Sciatic nerve (tissue), 2 donors: ENCODE measurements at regions not wholly inside any gene's neighbourhood (a gene's known extent, or its start where the extent isn't known, plus 50 kb on each side); places are given as distances from the start of the nearest gene placed in this dataset.
"Not testable (repeated sequence)": the region's sequence is repeated elsewhere in the genome, so short reads cannot be mapped to it uniquely, and the experiment has no call there.

ENCODE experiments used
- ATAC-seq: fragments of 200-7000 bp; cut with Tn5 transposase; one replicate; pipeline ENCODE4 v1.9.1; 2020; ENCODE audit warnings: mild to moderate bottlenecking, moderate library complexity
- DNase-seq: peaks from one replicate; pipeline ENCODE4 v3.0.0-alpha.2; 2020; ENCODE audit warnings: low spot score
- intact Hi-C: fragments of 100-400 bp; cut with DNase I; formaldehyde crosslinking; loops from one replicate; pipeline ENCODE4 v1.14.2; 2022
- donor health status: DM: no; HTN: no; CAD: no.
- donor health status: DM: no; HTN: no; CAD: no.

DNA sequence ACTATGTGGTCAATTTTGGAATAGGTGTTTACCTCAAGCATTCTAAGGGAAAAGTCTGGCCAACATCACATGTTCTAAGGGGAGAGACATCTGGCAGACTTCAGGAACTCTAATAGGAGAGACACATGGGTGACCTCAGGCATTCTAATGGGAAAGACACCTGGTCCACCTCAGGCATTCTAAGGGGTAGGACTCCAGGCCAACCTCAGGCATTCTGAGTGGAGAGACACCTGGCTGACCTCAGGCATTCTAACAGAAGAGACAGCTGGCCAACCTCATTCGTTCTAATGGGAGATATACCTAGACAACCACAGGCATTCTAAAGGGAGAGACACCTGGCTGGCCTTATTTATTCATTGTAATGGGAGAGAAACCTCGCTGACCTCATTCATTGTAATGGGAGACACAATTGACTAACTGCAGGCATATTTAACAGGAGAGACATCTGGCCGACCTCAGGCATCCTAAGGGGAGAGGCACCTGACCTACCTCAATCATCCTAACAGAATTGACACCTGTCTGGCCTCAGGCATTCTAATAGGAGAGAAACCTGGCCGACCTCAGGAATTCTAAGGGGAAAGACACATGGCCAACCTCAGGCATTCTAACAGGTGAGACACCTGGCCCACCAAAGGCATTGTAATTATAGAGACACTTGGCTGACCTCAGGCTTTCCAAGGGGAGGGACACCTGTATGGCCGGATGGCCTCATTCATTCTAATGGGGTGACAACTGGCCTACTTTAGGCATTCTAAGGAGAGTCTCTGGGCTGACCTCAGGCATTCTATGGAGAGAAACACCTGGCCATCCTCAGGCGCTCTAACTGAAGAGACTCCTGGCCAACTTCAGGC lies 1346.8 kb downstream of the UQCRFS1 start:
- DNase-seq (no peak), ATAC-seq (no peak)
- intact Hi-C loops = no loop called here

DNA sequence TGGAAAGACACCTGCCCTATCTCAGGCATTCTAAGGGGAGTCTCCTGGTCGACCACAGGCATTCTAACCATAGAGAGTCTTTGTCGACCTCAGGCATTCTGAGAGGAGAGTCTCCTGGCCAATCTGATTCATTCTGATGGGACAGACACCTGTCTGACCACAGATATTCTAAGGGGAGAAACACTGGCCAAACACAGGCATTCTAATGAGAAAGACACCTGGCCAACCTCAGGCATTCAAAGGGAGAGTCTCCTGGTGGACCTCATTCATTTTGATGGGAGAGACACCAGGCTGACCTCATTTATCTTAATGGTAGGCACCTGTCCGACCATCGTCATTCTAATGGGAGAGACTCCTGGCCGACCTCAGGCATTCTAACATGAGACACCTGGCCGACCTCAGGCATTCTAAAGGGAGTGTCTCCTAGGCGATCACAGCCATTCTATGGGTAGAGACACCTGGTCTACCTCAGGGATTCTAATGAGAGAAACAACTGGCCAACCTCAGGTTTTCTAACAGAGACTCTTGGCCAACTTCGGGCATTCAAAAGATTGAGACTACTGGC lies 1351.5 kb downstream of the UQCRFS1 start:
- DNase-seq = no peak
- intact Hi-C loops = no loop called here
- ATAC-seq = no peak

DNA sequence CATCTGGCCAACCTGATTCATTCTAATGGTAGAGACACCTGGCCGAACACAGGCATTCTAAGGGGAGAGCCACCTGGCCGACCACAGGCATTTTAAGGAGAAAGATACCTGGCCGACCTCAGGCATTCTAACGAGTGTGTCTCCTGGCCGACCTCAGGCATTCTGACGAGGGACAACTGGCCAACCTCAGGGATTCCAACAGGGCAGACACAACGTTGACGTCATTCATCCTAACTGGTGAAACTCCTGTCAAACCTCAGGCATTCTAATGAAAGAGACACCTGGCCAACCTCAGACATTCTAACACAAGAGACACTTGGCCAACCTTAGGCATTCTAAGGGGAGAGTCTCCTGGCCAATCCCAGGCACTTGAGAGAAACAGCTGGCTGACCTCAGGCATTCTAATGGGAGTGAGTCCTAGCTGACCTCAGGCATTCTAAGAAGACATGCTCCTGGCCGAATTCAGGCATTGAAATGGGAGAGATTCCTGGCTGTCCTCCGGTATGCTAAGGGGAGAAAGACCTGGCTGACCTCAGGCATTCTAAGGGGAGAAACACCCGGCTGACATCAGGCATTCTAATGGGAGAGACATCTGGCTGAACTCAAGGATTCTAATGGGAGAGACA lies 1352.5 kb downstream of the UQCRFS1 start:
- DNase-seq (no peak), ATAC-seq (no peak)
- intact Hi-C loops = no loop called here

DNA sequence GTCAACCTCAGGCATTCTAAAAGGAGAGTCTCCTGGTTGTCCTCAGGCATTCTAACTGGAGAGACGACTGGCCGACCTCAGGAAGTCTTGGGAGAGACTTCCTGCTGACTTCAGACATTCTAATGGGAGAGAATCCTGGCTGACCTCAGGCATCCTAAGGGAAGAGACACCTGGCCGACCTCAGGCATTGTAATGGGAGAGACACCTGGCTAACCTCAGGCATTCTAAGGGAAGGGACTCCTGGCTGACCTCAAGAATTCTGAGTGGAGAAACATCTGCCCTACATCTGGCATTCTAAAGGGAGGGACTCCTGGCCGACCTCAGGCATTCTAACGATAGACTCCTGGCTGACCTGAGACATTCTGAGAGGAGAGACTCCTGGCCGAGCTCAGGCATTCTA lies 1353.3 kb downstream of the UQCRFS1 start:
- intact Hi-C loops = no loop called here
- ATAC-seq = no peak
- DNase-seq = no peak

DNA sequence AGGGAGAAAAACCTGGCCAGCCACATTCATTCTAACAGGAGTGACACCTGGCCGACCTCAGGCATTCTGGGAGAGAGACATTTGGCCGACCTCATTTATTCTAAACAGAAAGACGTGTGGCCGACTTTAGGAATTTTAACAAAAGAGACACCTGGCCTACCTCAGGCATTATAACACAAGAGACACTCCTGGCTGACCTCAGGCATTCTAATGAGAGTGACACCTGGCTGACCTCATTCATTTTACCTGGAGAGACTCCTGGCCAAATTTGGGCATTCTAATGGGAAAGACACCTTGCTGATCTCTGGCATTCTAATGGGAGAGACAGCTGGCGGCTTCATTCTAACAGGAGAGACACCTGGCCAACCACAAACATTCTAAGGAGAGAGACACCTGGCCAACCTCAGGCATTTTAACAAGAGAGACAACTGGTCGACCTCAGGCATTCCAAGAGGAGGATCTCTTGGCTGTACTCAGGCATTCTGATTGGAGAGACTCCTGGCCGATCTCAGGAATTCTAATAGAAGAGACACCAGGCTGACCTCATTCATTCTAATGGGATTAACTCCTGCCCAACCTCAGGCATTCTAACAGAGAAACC lies 1353.9 kb downstream of the UQCRFS1 start:
- DNase-seq = no peak
- ATAC-seq = no peak
- intact Hi-C loops = no loop called here

DNA sequence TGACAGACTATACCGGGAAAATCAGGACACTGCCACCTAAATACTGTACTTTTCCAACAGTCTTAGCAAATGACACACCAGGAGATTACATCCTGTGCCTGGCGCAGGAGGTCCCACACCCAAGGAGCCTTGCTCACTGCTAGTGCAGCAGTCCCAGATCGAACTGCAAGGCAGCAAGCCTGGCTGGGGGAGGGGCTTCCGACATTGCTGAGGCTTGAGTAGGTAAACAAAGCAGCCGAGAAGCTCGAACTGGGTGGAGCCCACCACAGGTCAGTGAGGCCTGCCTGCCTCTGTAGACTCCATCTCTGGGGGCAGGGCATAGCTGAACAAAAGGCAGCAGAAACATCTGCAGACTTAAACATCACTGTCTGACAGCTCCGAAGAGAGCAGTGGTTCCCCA lies 1360.0 kb downstream of the UQCRFS1 start:
- ATAC-seq, DNase-seq, intact Hi-C loops: not testable (repeated sequence)

DNA sequence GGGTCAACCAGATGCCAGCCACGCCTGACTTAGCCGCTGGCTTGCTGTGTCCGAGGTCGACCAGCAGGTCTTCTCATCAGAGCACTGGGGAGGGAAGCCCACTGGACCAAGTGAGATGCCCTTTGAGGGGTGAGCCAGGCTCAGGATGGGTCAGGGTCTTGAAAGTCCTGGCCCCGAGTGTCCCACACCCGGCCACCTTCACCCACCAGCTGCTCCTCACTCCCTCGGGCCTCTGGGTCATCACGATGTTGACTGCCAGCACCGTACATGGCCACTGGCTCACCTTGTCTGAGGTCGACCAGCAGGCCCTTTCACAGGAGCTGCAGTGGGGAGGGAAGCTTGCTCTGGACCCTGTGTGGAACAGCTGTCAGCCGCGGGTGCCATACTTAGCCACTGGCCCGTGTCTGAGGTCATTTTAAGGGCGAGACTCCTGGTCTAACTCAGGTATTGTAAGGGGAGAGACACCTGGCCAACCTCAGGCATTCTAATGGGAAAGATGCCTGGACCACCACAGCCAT lies 1361.3 kb downstream of the UQCRFS1 start:
- DNase-seq (no peak), ATAC-seq (no peak)
- intact Hi-C loops = no loop called here

DNA sequence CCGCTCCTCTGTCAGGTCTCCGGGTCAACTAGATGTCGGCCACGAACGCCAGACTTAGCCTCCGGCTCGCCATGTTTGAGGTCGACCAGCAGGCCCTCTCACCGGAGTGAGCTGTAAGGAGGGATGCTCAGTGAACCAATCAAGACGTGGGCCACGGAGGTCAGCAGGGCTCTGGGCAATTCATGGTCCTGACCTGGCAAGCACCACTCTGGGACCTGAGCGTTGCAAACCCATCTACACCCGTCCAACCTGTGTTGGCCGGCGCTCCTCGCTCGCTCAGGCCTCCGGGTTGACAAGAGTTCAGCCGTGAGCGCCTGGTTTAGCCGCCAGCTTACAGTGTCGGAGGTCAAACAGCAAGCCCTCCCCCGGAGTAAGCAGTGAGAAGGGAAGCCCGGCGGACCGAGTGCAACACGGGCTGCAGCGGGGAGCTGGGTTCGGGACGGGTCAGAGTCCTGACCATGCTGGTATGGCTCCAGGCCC lies 1361.9 kb downstream of the UQCRFS1 start:
- no peak for DNase-seq
- ATAC-seq = no peak
- intact Hi-C loops = no loop called here

DNA sequence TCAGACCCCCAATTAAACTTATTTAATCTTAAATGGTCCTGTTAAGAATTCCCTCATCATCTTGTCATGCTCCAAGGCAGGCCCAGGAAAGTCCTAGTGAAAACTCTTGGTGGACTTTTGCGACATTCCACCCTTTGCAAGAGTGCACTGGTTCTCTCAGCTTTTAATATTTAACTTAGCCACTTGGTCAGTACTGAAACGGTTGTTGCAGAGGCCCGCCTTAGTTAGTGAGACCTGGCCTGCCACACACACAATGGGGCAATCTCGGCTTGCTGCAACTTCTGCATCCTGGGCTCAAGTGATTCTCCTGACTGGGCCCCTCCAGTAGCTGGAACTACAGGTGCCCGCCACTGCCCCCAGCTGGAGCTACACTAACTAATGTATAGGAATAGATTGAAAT lies 1366.0 kb downstream of the UQCRFS1 start:
- DNase-seq (no peak), ATAC-seq (no peak)
- intact Hi-C loops = no loop called here

DNA sequence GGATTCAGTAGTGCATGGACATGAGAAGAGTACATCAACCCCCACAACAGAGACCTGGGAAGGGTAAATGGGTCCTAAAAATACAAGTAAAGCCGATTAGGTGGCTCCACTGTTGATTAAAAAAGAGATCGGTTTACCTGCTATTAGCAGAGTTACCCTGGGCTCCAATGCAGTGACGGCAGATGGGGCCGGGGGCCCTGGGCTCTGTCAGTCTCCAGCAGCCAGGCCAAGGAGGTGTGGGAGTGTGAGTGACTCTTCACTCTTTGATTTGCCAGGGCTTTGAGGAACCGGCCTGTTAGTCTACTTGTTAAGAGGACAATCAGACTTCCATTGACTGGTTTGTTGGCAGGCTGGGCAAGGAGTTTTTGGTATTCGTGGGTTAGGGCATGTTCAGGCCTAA lies 1368.7 kb downstream of the UQCRFS1 start:
- DNase-seq (no peak), ATAC-seq (no peak)
- intact Hi-C loops = no loop called here

DNA sequence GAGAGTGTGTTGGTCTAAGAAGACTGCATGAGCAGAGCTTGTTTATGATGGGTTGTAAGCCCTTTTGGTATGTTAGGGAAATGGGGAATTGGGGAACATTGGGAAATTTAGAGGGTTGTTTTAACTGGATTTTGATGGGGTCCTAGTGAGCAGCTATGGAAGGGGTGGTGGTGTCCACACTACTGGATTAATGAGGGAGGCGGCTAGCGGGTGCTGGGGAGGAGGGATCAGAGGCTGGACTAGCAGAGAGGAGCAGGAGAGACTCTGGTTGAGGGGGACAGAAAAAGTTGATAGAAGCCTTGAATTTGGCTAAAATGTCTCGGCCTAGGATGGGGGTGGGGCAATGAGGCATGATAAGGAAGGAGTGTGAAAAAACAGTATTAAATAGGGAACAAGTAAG lies 1369.1 kb downstream of the UQCRFS1 start:
- ATAC-seq = no peak
- intact Hi-C loops = no loop called here
- DNase-seq = no peak

DNA sequence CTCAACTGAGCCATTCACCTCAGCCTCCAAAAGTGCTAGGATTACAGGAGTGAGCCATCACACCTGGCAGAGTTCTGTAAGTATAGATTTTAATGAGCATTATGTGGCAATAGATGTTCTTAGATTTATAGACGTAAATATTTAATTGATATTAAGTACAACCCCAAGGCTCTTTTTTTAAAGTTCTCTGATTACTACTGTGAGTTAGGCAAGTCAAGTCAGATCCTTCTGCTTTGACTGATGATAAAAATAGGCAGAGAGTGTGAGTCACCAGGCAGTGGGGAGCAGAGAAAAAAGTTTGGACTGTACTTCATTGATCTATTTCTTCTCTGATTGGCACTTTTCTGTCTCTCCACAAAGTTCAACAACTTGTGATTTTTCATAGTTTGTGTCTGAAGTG lies 1379.9 kb downstream of the UQCRFS1 start:
- ATAC-seq = no peak
- no peak for DNase-seq
- intact Hi-C loops = no loop called here

DNA sequence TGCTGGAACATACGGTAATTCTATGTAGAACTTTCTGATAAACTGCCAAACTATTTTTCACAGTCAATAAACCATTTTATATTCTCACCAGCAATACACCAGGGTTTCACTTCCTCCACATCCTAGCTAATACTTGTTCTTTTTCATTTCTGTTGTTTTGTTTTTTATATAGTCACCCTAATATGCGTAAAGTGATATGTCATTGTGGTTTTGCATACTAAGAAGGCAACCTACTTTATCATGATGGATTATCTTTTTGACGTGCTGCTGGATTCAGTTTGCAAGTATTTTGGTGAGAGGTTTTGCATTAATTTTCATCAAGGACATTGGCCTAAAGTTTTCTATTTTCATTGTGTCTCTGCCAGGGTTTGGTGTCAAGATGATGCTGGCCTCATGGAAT lies 1384.1 kb downstream of the UQCRFS1 start:
- DNase-seq (no peak), ATAC-seq (no peak)
- intact Hi-C loops = no loop called here

DNA sequence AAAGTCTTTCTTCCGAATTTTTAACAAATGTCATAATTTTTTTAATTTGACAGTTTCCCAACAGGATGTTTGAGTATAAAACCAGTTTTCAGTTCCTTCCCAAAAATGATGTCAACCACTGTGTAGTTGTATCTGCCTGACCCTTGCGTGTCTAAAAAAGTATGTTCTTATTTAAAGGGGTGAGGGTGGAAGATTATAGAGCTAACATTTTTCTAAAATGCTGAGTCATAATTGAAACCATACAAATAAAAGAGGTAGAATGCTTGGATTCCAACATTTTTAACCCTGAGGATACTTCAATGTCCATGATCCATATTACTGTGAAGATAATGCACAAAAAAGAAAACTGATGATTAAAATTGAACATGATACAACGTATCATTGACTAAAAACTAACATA lies 1388.8 kb downstream of the UQCRFS1 start:
- DNase-seq = no peak
- intact Hi-C loops = no loop called here
- ATAC-seq = no peak

DNA sequence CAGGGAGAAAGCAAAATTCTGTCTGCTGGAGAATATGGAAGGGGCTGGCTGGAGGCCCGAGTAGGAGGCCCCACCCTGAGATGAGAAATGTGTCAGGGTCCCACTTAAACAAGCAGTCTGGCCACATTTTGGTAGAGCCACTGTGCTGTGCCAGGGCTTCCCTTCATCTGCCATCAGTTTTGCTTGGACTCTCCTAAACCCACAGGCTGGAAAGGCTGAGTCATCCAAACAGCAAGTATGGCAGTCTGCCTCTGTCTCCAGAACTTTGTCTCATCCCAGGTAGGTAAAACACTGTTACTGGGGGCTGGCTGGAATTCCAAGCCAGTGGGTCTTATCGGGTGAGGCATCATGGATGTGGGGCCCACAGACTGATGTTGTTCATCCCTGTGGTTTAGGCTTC lies 1390.6 kb downstream of the UQCRFS1 start:
- intact Hi-C loops = no loop called here
- ATAC-seq = no peak
- DNase-seq = no peak

DNA sequence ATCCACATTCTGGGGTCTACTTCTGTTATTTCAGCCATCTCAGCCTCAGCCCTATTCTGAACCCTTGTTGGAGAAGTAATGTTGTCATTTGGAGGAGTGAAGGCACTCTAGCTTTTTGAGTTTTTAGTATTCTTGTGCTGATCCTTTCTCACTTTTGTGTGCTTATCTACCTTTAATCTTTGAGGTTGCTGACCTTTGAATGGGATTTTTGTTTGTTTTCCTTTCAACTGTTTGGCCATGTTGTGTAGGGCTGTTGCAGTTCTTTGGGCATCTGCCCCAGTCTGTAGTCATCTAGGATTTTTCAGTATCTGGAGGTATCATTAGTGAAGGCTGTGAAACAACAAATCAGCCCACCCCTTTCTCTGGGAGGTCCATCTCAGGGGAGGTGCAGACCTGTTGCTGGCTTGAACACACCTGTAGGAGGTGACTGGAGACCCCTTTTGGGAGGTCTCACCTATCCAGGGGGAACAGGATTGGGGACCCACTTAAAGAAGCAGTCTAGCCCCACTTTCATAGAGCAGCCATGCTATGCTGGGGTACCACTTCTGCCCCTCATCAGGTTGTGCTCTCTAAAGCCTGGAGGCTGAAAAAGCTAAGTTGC lies 1391.4 kb downstream of the UQCRFS1 start:
- no peak for ATAC-seq
- no peak for DNase-seq
- intact Hi-C loops = no loop called here

DNA sequence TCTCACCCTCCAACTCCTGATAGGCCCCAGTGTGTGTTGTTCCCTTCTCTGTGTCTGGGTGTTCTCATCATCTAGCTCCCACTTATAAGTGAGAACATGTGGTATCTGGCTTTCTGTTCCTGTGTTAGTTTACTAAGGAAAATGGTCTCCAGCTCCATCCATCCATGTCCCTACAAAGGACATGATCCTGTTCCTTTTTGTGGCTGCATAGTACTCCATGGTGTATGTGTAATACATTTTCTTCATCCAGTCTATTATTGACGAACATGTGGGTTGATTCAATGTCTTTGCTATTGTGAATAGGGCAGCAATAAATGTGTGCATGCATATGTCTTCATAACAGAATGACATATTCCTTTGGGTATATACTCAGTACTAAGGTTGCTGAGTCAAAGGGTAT lies 1397.0 kb downstream of the UQCRFS1 start:
- DNase-seq (no peak), ATAC-seq (no peak)
- intact Hi-C loops = no loop called here

DNA sequence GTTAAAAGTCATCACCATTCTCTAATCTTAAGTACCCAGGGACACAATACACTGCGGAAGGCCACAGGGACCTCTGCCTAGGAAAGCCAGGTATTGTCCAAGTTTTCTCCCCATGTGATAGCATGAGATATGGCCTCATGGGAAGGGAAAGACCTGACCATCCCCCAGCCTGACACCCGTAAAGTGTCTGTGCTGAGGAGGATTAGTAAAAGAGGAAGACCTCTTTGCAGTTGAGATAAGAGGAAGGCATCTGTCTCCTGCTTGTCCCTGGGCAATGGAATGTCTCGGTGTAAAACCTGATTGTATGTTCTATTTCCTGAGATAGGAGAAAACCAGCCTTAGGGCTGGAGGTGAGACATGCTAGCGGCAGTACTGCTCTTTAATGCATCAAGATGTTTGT lies 1398.1 kb downstream of the UQCRFS1 start:
- intact Hi-C loops, DNase-seq, ATAC-seq: not testable (repeated sequence)

DNA sequence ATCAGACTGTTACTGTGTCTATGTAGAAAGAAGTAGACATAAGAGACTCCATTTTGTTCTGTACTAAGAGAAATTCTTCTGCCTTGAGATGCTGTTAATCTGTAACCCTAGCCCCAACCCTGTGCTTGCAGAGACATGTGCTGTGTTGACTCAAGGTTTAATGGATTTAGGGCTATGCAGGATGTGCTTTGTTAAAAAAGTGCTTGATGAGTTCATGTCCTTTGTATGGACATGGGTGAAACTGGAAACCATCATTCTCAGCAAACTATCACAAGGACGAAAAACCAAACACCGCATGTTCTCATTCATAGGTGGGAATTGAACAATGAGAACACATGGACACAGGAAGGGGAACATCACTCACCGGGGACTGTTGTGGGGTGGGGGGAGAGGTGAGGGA lies 1398.7 kb downstream of the UQCRFS1 start:
- ATAC-seq, intact Hi-C loops, DNase-seq: not testable (repeated sequence)
